GM12873 (cell line): ENCODE measurements at regions not wholly inside any gene's neighbourhood (a gene's known extent, or its start where the extent isn't known, plus 50 kb on each side); places are given as distances from the start of the nearest gene placed in this dataset.

Experiments
- CTCF ChIP-seq: IDR thresholded peaks from 2 replicates; pipeline ENCODE4 v1.5.1; 2012; ENCODE audit warnings: low read depth, mild to moderate bottlenecking, moderate library complexity, low read length, control low read depth; ENCODE audit not compliant: insufficient read depth; ENCODE audit errors: missing control alignments

DNA sequence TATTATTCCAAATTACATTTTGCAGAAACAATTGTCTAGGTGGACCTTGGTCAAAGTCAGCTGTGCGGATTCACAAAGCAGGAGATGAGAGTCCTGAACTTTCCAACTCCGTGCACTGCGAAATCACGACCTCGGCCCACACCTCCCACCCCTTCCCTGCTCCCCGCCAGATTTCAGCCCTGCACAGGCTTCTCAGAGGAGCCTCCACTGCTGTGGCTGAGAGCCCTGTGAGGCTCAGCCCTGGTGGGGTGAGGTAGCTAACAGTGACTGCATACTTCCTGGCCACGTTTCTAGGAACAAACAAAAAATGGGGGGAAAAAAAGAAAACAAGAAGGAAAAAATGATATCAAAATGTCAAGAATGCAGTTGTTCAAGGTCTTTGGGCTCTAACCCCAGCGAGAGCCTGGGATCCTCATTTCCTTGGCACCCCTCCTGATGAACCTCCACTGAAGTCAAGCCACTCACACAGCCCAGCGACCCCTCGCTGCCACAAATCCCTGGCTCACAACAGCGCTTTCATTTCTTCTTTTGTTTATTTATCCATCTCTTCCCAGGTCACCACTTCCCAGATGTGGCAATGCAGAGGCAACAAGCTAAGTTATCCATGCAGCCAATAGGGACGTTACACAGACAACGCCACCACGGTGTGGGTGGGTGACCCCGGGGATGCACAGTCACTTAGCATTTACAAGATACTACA is 729.7 kb upstream of the ID2 start:
- TF ChIP-seq CTCF, result no peak

- TF ChIP-seq CTCF, result no peak
Measured at GRCh38 chr2:7953195-7953594, 728.7 kb upstream of the ID2 start.

- no peak for TF ChIP-seq CTCF
Measured at GRCh38 chr2:7954234-7954633, 727.6 kb upstream of the ID2 start.

DNA sequence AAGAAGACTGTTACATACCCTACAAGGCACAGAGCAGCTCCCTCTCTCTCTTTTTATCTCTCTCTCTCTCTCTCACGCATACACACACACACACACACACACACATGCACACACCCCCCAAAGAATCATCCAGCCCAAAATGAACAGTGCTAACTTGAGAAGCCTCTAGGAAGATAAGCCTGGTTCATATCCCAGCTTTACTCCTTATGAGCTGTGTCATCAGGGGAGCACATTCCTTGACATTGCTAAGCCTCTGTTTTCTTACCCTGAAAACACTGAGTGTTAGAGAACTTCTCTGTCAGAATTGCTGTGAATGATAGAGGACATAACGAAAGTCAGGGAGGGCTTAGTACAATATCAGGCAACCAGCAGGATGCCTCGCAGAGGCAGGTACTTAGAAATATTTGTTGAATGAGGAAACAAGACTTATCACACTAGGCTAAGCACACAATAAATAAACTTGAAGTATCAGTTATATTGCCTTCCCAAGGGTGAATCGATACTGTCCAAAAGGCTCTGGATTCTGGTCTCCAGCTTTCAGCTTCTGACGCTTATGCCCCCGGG is 725.6 kb upstream of the ID2 start:
- no peak for TF ChIP-seq CTCF

DNA sequence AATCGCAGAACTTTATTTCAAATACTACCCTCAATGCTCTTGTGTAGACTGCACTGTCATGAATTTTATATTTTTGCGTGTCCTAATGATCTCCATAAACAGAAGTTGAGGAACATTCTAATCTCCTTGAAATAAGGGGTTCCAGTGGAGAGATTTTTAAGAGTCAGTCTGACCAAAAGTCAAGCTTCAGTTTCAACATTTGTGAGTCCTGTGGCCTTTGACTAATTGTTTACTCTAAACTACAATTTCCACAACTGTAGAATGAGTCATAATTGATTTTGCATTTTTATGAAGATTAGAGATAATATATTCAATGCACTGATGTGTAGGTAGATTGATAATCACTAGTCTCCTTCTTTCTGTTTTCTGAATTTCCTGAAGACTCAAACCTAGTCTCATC is 720.3 kb upstream of the ID2 start:
- no peak for TF ChIP-seq CTCF

DNA sequence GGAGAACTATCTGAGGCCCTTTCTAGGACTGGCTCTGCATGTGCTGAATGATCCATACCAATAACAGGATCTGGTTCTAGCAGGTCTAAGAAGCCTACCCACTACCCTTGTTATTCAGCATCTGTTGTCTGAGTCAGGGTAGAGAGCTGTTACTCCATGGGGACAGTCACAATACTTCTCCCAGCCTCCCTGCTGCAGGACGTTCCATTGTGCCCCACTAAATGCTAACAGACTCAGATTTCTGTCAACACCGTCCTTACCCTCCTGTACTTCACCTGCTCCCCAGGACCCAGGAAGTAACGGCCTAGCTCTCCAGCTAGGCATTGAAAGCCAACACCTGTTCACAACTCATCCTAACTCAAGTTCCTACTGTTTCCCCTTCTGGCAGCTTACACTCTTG is 719.7 kb upstream of the ID2 start:
- TF ChIP-seq CTCF, result no peak

GRCh38 chr2:7963787-7964186 is 718.1 kb upstream of the ID2 start:
- TF ChIP-seq CTCF, result no peak
